ENCODE measurements at regions not wholly inside any gene's neighbourhood (a gene's known extent, or its start where the extent isn't known, plus 50 kb on each side); places are given as distances from the start of the nearest gene placed in this dataset.

- TF ChIP-seq EP300 (IDR thresholded peaks at IDR 0.05): no peak
- no peak for TF ChIP-seq POLR2AphosphoS5 (IDR thresholded peaks at IDR 0.05)
- no peak for TF ChIP-seq POLR2A (IDR thresholded peaks at IDR 0.05)
Observed at GRCh38 chr6:133051240-133051639, 189.9 kb upstream of the EYA4 start.
